Smooth muscle cell (in vitro differentiated cells): ENCODE measurements at regions not wholly inside any gene's neighbourhood (a gene's known extent, or its start where the extent isn't known, plus 50 kb on each side); places are given as distances from the start of the nearest gene placed in this dataset.

Experiments
- DNase-seq: peaks from one replicate; lab custom pipeline; 2025; ENCODE audit not compliant: unreplicated experiment; lab: John Stamatoyannopoulos, UW
- H2AFZ ChIP-seq: fragments of 200-600 bp; sonication (generic); 2 replicates; pipeline ENCODE4 v1.6.0; 2016; ENCODE audit warnings: antibody characterized with exemption, low read depth, mild to moderate bottlenecking
- H3F3A ChIP-seq: fragments of 200-600 bp; sonication (generic); 2 replicates; pipeline ENCODE4 v1.6.0; 2017; ENCODE audit warnings: antibody characterized with exemption, low read depth
- H3K27ac ChIP-seq: fragments of 200-600 bp; sonication (generic); 2 replicates; pipeline ENCODE4 v1.5.1; 2016; ENCODE audit warnings: low read depth, mild to moderate bottlenecking
- H3K27me3 ChIP-seq: fragments of 200-600 bp; sonication (generic); 2 replicates; pipeline ENCODE4 v1.6.1; 2016; ENCODE audit warnings: low read depth, mild to moderate bottlenecking
- H3K36me3 ChIP-seq: fragments of 200-600 bp; sonication (generic); 2 replicates; pipeline ENCODE4 v1.5.1; 2016; ENCODE audit warnings: low read depth
- H3K4me1 ChIP-seq: fragments of 200-600 bp; sonication (generic); 2 replicates; pipeline ENCODE4 v1.5.1; 2016; ENCODE audit warnings: low read depth
- H3K4me2 ChIP-seq: fragments of 200-600 bp; sonication (generic); 2 replicates; pipeline ENCODE4 v1.6.0; 2016; ENCODE audit warnings: mild to moderate bottlenecking
- H3K4me3 ChIP-seq: fragments of 200-600 bp; sonication (generic); 2 replicates; pipeline ENCODE4 v1.5.1; 2016; ENCODE audit warnings: mild to moderate bottlenecking
- H3K79me2 ChIP-seq: fragments of 200-600 bp; sonication (generic); 2 replicates; pipeline ENCODE4 v1.6.0; 2016; ENCODE audit warnings: low read depth, mild to moderate bottlenecking
- H3K9ac ChIP-seq: fragments of 200-600 bp; sonication (generic); 2 replicates; pipeline ENCODE4 v1.6.0; 2016; ENCODE audit warnings: low read depth
- H3K9me3 ChIP-seq: fragments of 200-600 bp; sonication (generic); replicated peaks from 2 replicates; pipeline ENCODE4 v1.5.1; 2016; ENCODE audit warnings: low read depth
- H4K20me1 ChIP-seq: fragments of 200-600 bp; sonication (generic); 2 replicates; pipeline ENCODE4 v1.6.0; 2016; ENCODE audit warnings: low read depth
- CTCF ChIP-seq: fragments of 200-600 bp; sonication (generic); IDR thresholded peaks from 2 replicates; pipeline ENCODE4 v1.5.1; 2017; ENCODE audit warnings: borderline replicate concordance, mild to moderate bottlenecking, antibody characterized with exemption; ENCODE audit not compliant: insufficient read depth, poor library complexity, severe bottlenecking
- WGBS: methylation state at CpG from one replicate; pipeline ENCODE4 v1.1.7; 2016; ENCODE audit warnings: low lambda C conversion rate; 5-methylcytosine and 5-hydroxymethylcytosine counted together

- Histone ChIP-seq H2AFZ (peak overlapping the region; percentile 71), H3K4me3 (peak overlapping the region; percentile 51), H4K20me1 (no peaks in the 10 kb centered on the region), H3K9ac (peak overlapping the region; percentile 97), H3K36me3 (no peaks in the 10 kb centered on the region), H3K79me2 (no peaks in the 10 kb centered on the region), H3K27ac (peak overlapping the region; percentile 100), H3K27me3 (no peaks in the 10 kb centered on the region), H3K4me2 (peak overlapping the region; percentile 92), H3K4me1 (peaks cover 16% of the 10 kb centered on the region), H3K9me3 (no peaks in the 10 kb centered on the region), H3F3A (peaks cover under 1% of the 10 kb centered on the region)
- no peak for TF ChIP-seq CTCF
- WGBS = 2% methylated on average over 28 of the region's 49 CpGs
- DNase-seq = peak; percentile 84
Observed at GRCh38 chr10:78972947-78973900, 95.5 kb upstream of the ZMIZ1 start.

GRCh38 chr10:78973901-78974616, 94.7 kb upstream of the ZMIZ1 start:
- peaks cover 16% of the 10 kb centered on the region for H3K4me1 ChIP-seq
- H3K4me3 ChIP-seq = peak overlapping the region; percentile 51
- TF ChIP-seq CTCF = no peak
- H3K27ac ChIP-seq = peak overlapping the region; percentile 100
- H3K36me3 ChIP-seq = no peaks in the 10 kb centered on the region
- no peaks in the 10 kb centered on the region for H3K79me2 ChIP-seq
- DNase-seq = no peak
- H2AFZ ChIP-seq = no peak overlapping the region
- peaks cover 3% of the 10 kb centered on the region for H3F3A ChIP-seq
- WGBS = 1% methylated on average over 17 of the region's 42 CpGs
- H4K20me1 ChIP-seq = no peaks in the 10 kb centered on the region
- no peaks in the 10 kb centered on the region for H3K27me3 ChIP-seq
- H3K4me2 ChIP-seq = peak overlapping the region; percentile 92
- peak overlapping the region; percentile 97 for H3K9ac ChIP-seq
- H3K9me3 ChIP-seq = no peaks in the 10 kb centered on the region

- Histone ChIP-seq H2AFZ (no peak overlapping the region), H3K27me3 (no peaks in the 10 kb centered on the region), H3K9ac (peak overlapping the region; percentile 97), H3K36me3 (no peaks in the 10 kb centered on the region), H3K27ac (peak overlapping the region; percentile 100), H3K4me2 (peak overlapping the region; percentile 92), H3K79me2 (no peaks in the 10 kb centered on the region), H3K9me3 (no peaks in the 10 kb centered on the region), H4K20me1 (no peaks in the 10 kb centered on the region), H3K4me1 (peaks cover 16% of the 10 kb centered on the region), H3K4me3 (peak overlapping the region; percentile 51), H3F3A (peaks cover 3% of the 10 kb centered on the region)
- TF ChIP-seq CTCF = peak; percentile 54
- 17% methylated on average over 15 of the region's 15 CpGs for WGBS
- peak; percentile 28 for DNase-seq
Observed at GRCh38 chr10:78974617-78975317, 94.0 kb upstream of the ZMIZ1 start.
